GM13977 (cell line): ENCODE measurements at regions not wholly inside any gene's neighbourhood (a gene's known extent, or its start where the extent isn't known, plus 50 kb on each side); places are given as distances from the start of the nearest gene placed in this dataset.

ENCODE experiments used
- DNase-seq: peaks from one replicate; pipeline ENCODE4 v3.0.0; 2012; ENCODE audit warnings: low spot score
- CTCF ChIP-seq: IDR thresholded peaks from 2 replicates; pipeline ENCODE4 v1.5.1; 2012; ENCODE audit warnings: mild to moderate bottlenecking, control low read depth; ENCODE audit not compliant: insufficient read depth; ENCODE audit errors: extremely low read depth, missing control alignments
- in situ Hi-C: fragments of 300-500 bp; cut with MboI; formaldehyde crosslinking; loops from one replicate; pipeline ENCODE4 v1.12.0; 2022; ENCODE audit warnings: low sequenced_read_pairs, low pct_unique_long_range_greater_than_20kb, mixed read lengths, inconsistent platforms; ENCODE audit not compliant: unreplicated experiment

- in situ Hi-C loops, result no loop called here
These were observed 298.7 kb upstream of the EMCN start for GRCh38 chr4:100816436-100817045.

GRCh38 chr4:100811046-100811445, 293.2 kb upstream of the EMCN start:
- no peak for TF ChIP-seq CTCF
- in situ Hi-C loops, result no loop called here
- DNase-seq, result no peak

More at GRCh38 chr4:100816436-100817045, 298.7 kb upstream of the EMCN start:
- TF ChIP-seq CTCF, result no peak
- no peak for DNase-seq

- in situ Hi-C loops, result no loop called here
- DNase-seq, result no peak
- no peak for TF ChIP-seq CTCF
These were observed 291.7 kb upstream of the EMCN start for GRCh38 chr4:100809506-100809905.

- in situ Hi-C loops, result no loop called here
- no peak for TF ChIP-seq CTCF
- DNase-seq, result no peak
These were observed 289.2 kb upstream of the EMCN start for GRCh38 chr4:100806988-100807387.

GRCh38 chr4:100805538-100805937, 287.7 kb upstream of the EMCN start:
- no peak for DNase-seq
- in situ Hi-C loops, result no loop called here
- no peak for TF ChIP-seq CTCF

- DNase-seq, result no peak
- in situ Hi-C loops, result no loop called here
- no peak for TF ChIP-seq CTCF
These were observed 286.9 kb upstream of the EMCN start for GRCh38 chr4:100804576-100805360.
